BJ (cell line): ENCODE measurements at regions not wholly inside any gene's neighbourhood (a gene's known extent, or its start where the extent isn't known, plus 50 kb on each side); places are given as distances from the start of the nearest gene placed in this dataset. TPM values are rescaled to one million over a fixed set of nuclear protein-coding genes. Genes with fewer than 3 reads are reported as not detected.

Experiments
- CTCF ChIA-PET: fragments of 350-600 bp; formaldehyde crosslinking; extraction: SDS; loops from one replicate; lab custom pipeline; 2021; ENCODE audit warnings: antibody characterized with exemption, inconsistent platforms; lab: Yijun Ruan, JAX
- POLR2A ChIA-PET: fragments of 300-600 bp; sonication (Branson Sonifier 250); formaldehyde crosslinking; extraction: SDS; loops from one replicate; lab custom pipeline; 2021; ENCODE audit warnings: antibody characterized with exemption; lab: Charles Lee
- DNase-seq: peaks from one replicate; pipeline ENCODE4 v3.0.0-alpha.2; 2011; ENCODE audit warnings: low read depth
- H3K27me3 ChIP-seq: 2 replicates; pipeline ENCODE4 v1.6.0; 2011; ENCODE audit warnings: low read length; ENCODE audit not compliant: control insufficient read depth, insufficient read depth
- H3K36me3 ChIP-seq: 2 replicates; pipeline ENCODE4 v1.5.1; 2011; ENCODE audit warnings: low read length; ENCODE audit not compliant: control insufficient read depth, insufficient read depth
- H3K4me3 ChIP-seq: 2 replicates; pipeline ENCODE4 v1.5.1; 2011; ENCODE audit warnings: low read depth, mild to moderate bottlenecking, control low read depth, low read length
- small RNA-seq: library from RNA; depleted of rRNA; stranded (forward); fragments of <200 nt; gene quantifications from one replicate; pipeline ENCODE3, GENCODE V24; 2012; ENCODE audit warnings: low replicate concordance, low read depth; ENCODE audit not compliant: insufficient read length
- TF ChIP-seq, protein P1 (sequence below): IDR thresholded peaks from 2 replicates; pipeline ENCODE4 v1.5.1; 2011; ENCODE audit warnings: low read depth, mild to moderate bottlenecking, control low read depth, inconsistent platforms, low read length, moderate library complexity; ENCODE audit not compliant: insufficient read depth

DNA sequence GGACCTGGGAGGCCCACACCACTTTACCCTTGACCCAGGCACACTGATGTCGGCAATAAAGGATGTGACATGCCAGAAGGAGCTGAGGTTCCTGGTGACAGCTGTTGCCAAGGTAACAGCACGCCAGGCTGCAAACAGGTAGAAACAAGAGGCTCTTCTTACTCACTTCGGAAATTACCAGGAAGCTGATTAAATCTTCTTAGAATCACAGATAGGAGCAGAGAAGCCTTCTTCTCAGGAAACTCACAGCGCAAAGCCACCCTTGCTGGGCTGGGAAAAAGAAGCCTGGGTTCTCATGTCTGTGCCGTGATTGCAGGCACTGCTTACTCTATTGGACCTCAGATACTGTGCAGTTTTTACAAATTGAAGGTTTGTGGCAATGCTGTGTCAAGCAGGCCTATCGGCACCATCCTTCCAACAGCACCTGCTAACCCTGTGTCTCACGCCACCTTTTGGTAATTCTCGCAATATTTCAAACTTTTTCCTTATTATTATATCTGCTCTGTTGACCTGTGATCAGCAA, 61.0 kb upstream of the TAF1B start:
- no peak for DNase-seq

DNA sequence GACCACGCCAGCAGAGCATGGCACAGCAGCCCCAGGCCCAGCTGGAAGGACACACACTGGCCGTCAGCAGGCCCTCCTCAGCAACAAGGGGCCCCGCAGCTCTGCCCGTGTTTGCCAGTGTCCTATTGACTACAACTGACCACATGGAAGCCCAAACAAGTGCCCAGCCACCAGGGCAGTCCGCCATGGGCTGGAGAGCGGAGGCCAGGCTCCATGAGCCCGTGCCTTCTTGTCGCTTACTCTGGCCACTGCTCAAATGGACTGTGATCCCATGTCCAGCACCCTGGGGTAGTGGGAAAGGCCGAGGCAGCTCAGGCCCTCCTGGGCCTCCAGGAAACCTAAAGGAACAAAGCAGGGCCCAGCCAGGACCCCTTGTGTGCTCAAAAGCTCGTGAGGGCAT, 53.9 kb upstream of the TAF1B start:
- TF ChIP-seq, protein P1, sequence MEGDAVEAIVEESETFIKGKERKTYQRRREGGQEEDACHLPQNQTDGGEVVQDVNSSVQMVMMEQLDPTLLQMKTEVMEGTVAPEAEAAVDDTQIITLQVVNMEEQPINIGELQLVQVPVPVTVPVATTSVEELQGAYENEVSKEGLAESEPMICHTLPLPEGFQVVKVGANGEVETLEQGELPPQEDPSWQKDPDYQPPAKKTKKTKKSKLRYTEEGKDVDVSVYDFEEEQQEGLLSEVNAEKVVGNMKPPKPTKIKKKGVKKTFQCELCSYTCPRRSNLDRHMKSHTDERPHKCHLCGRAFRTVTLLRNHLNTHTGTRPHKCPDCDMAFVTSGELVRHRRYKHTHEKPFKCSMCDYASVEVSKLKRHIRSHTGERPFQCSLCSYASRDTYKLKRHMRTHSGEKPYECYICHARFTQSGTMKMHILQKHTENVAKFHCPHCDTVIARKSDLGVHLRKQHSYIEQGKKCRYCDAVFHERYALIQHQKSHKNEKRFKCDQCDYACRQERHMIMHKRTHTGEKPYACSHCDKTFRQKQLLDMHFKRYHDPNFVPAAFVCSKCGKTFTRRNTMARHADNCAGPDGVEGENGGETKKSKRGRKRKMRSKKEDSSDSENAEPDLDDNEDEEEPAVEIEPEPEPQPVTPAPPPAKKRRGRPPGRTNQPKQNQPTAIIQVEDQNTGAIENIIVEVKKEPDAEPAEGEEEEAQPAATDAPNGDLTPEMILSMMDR, result no peak
- ChIA-PET CTCF (interaction anchor here (1.3 to 4.3 kb wide), 3 partner anchors 10 to 308 kb away, joined by 3 to 29 read pairs (median 17); no protein-coding TSS in a partner anchor), POLR2A (no interaction called here)
- Histone ChIP-seq H3K36me3 (no peaks in the 10 kb centered on the region), H3K27me3 (no peaks in the 10 kb centered on the region), H3K4me3 (no peak overlapping the region)
- no peak for DNase-seq

More for the DNA sequence above, 61.0 kb upstream of the TAF1B start:
- Histone ChIP-seq H3K36me3 (no peaks in the 10 kb centered on the region), H3K4me3 (no peak overlapping the region), H3K27me3 (peaks cover 4% of the 10 kb centered on the region)
- POLR2A ChIA-PET, result no interaction called here
- CTCF ChIA-PET, result interaction anchor here (2.4 to 2.5 kb wide), 2 partner anchors 17 to 32 kb away, joined by 7 to 11 read pairs; no protein-coding TSS in a partner anchor
- TF ChIP-seq, protein P1, result no peak

DNA sequence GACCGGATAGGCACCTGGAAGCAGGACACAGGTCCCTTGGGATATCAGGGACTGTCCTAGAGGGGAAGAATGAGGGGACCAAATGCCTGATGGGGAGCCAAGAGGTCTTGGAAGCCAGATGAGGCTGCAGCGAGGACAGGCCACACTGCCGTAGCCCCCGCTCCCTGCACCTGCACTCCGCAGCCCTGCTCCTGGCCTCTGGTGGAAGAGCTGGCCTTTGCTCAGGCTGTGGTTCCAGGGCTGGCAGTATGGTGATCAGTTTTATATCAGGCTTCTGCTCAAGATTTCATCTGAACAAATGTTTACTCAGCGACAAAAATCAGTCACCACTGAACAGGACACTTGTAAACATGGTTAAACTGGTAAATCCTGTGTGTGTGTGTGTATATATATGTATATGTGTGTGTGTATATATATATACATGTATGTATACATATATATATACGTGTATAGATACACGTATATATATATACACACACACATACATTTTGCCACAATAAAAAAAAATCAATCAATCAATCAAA, 52.5 kb upstream of the TAF1B start:
- CTCF ChIA-PET, result interaction anchor here (0.6 to 2.1 kb wide), 2 partner anchors 9 to 193 kb away, joined by 3 to 17 read pairs; no protein-coding TSS in a partner anchor

DNA sequence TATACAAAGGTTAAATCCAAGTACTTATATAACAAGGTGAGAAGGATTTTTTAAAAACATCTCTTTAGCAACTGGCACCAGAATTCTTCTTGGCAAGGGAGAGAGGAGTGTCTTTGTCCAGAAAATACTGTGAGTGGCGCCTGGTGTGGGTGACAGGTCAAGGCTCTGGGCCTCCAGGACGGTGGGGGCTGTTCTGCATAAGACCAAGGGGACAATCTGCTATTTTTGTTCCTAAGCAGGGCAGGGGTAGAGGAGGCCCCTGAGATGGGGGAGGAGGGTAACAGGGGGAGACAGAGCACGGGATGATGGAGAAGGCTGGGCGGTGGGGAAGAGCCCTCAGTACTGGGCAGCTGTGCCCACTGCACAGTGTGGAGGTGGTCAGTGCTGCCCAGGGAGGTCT, 51.6 kb upstream of the TAF1B start:
- TF ChIP-seq, protein P1, result no peak
- DNase-seq, result no peak
- no peaks in the 10 kb centered on the region for H3K27me3 ChIP-seq
- CTCF ChIA-PET, result no interaction called here
- no peak overlapping the region for H3K4me3 ChIP-seq
- POLR2A ChIA-PET, result no interaction called here
- no peaks in the 10 kb centered on the region for H3K36me3 ChIP-seq

More for the DNA sequence above, 52.5 kb upstream of the TAF1B start:
- H3K4me3 ChIP-seq, result no peak overlapping the region
- no peaks in the 10 kb centered on the region for H3K36me3 ChIP-seq
- POLR2A ChIA-PET, result no interaction called here
- TF ChIP-seq, protein P1, result no peak
- no peaks in the 10 kb centered on the region for H3K27me3 ChIP-seq
- no peak for DNase-seq

DNA sequence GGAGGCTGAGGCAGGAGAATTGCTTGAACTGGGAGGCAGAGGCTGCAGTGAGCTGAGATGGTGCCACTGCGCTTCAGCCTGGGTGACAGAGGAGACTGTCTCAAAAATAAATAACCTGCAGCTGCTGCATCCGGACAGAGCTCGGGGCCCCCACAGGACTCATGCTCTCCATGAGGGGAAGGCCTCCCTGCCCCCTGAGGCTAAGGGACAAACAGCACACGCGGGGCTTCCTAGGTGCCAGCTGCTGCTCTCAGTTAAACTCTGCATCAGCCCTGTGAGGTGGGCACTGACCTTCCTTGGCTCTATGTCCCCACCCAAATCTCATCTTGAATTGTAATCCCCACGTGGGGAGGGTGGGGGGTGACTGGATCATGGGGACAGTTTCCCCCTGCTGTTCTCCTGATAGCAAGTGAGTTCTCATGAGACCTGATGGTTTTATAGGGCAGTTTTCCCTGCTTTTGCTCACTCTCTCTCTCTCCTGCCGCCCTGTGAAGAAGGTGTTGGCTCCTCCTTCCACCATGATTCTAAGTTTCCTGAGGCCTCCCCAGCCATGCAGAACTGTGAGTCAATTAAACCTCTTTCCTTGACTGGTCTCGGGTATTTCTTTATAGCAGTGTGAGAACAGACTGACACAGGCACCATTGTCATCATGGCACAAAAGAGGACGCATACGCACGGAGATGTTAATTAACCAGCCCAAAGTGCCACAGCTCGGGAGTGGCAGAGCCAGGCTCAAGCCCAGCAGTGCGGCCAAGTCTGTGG, 49.9 kb upstream of the TAF1B start:
- ChIA-PET POLR2A (no interaction called here), CTCF (no interaction called here)
- no peak overlapping the region for H3K4me3 ChIP-seq
- TF ChIP-seq, protein P1, result no peak
- DNase-seq, result no peak
- H3K27me3 ChIP-seq, result peaks cover under 1% of the 10 kb centered on the region; the same call in 1 of the 2 replicates
- no peaks in the 10 kb centered on the region for H3K36me3 ChIP-seq

Small RNA genes in the stretch of these regions (small RNA-seq; reads per million reads assigned to genes)
- gene AC082651.2, result not detected
- gene RNU4-73P, result not detected
